GM19395 (cell line): ENCODE measurements at regions not wholly inside any gene's neighbourhood (a gene's known extent, or its start where the extent isn't known, plus 50 kb on each side); places are given as distances from the start of the nearest gene placed in this dataset.
"Not testable (repeated sequence)": the region's sequence is repeated elsewhere in the genome, so short reads cannot be mapped to it uniquely, and the experiment has no call there.

Source experiments
- ATAC-seq: cut with Tn5 transposase; IDR thresholded peaks from one replicate; pipeline ENCODE4 v1.9.1; 2021; ENCODE audit warnings: mild to moderate bottlenecking, moderate library complexity; ENCODE audit not compliant: unreplicated experiment

DNA sequence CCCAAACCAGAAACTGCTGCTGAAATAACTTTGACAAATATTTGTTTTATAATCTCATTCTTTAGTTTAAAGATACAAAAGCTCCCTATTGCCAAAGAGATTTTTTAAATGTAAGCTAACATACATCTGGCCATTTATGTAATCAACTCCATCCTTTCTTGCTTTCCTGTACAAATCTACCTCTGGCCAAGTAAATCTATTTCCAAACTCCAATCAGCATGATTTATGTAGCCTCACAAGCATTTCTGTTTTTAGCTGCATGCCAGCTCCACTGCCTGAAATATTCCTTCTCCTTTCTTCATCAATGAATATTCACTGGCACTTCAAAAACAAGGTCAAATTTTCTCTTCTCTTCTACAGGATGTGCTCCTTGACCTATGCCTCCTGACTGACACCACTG lies 80.0 kb downstream of the SHOX2 start:
- ATAC-seq: no peak

DNA sequence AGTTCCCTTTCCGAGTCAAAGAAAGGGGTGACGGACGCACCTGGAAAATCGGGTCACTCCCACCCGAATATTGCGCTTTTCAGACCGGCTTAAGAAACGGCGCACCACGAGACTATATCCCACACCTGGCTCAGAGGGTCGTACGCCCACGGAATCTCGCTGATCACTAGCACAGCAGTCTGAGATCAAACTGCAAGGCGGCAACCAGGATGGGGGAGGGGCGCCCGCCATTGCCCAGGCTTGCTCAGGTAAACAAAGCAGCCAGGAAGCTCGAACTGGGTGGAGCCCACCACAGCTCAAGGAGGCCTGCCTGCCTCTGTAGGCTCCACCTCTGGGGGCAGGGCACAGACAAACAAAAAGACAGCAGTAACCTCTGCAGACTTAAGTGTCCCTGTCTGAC lies 86.3 kb downstream of the SHOX2 start:
- not testable (repeated sequence) for ATAC-seq

DNA sequence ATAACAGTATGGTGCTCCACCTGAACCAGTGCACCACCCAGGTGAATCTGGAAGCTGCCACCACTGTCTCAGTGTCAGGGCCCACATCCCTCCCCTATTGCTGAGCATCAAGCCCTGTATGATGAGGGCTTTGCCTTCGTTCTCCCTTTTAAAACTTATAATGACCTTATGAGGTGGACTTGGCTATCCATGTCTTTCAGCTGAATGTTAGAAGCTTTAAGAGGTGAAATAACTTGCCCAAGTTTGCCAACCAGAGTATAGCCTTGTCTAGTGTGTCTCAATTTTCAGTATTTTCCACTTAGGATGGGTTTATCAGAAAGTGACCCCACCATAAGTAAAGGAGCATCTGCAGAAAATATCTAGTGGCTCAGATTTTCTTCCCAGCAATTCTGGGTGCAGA lies 87.8 kb downstream of the SHOX2 start:
- ATAC-seq: no peak

DNA sequence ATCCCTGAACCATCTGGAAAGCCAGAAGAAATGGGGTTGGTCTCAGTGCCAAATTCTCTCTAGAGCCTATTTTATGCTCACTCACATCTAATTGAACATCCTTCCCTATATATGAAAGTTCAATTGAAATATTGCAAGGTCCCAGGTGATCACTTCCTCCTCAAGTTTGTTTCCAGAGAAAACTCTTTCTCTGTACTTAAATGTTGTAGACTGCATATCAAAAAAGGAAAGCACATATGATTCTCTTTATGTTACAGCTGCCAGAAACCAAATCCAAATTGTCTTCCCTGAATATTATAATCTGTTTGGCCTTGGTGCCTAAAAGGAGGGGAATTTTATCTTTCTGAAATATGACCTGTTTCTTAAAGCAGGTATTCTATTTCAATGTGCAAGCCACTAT lies 93.3 kb downstream of the SHOX2 start:
- ATAC-seq: no peak

DNA sequence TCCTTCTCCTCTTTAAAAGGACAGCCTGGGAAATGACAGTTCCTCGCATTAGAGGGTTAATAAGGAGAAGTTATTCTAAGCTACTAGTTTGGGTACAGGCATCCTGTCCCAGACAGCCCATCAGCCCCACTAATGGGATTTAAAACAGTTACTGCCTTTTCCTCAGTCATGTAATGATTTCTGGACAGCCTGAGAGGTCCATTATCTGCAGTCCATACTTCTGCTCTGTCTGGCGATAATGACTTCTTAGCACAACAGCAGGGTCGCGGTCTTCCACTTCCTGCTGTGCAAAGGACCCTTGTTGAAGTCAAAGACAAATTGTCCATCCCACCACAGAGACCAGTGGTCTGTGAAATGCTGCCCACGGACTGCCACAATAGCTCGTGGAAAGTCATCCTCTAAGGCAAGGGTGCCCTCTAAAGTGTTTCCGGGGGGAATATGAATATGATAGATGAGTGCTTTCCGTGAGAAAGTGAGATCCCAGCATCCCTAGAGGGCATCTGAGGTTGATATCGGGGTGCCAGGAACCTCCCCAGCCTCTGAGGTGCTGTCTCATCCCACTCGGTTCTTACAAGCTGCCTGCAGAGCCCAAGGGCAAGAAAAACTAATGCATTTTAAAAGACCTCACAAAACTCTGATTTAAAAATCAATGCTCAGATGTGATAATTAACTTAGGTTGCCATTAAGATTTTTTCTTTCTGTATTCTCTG lies 100.7 kb downstream of the SHOX2 start:
- no peak for ATAC-seq

DNA sequence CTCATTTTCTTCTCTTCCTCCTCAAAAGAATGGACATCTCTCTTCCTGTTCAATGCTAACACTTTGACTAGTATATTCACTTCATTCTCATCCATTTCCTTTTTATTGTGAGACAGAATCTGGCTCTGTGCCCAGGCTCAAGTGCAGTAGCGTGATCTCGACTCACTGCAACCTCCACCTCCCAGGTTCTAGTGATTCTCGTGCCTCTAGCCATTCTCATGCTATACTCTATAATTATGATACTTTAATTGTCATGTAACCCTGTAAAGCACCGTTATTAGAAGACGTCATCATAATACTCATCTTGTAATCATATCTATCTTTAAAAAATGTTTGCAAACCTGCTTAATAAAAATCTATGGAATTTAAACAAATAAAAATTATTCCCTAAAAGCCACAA lies 107.0 kb downstream of the SHOX2 start:
- ATAC-seq: no peak

DNA sequence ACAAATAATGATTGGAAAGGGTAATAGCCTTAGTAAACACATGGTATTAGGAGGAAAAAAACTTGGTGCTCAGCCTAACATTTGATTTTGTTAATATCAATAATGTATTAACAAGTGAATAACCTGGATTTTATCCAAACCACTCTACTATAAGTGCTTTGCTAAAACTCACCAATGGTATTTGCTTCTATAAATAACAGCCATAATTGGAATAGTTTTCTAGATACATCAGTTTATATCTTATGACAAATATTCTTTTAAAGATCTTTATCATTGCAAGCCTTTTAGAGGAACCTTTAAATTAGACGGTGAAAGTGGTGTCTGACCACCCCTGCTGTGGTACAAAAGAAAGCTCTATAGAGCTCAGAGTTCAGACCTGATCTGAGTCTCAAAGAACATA lies 123.9 kb downstream of the SHOX2 start:
- ATAC-seq: no peak

DNA sequence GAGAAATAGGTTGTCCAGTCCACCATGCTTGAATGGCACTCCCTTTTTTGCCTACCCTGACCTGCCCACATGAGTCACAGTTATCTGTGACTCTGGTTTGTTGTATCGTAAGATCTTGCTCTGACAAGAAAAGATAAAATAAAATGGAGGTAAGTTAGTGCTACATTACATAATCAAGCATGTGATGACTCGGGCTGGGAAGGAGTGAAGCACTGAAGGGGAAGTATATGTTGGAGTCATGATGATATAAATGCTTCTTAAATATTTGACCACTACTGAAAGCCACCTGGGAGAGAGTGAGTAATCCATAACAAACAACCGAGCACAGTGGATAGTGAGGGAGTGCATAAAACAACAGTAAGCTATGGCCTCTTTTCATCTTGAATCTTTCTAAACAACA lies 124.4 kb downstream of the SHOX2 start:
- no peak for ATAC-seq

DNA sequence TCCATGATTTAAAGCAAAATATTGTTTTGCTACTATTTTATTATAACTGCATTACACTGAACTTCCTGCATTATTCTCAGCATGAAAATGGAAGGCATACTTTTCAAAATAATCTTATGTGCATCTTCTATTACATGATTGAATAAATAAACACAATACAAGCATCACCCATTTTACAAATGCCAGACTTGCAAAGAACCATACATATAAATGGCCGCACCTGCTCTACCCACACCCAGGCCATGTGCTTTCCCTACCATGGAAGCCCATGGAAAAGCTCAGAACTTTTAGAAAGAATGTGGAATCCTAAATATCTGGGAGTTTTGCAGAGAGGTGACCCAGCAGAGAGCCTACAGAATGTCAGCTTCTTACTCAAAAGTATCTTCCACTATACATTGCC lies 127.2 kb downstream of the SHOX2 start:
- ATAC-seq: no peak

DNA sequence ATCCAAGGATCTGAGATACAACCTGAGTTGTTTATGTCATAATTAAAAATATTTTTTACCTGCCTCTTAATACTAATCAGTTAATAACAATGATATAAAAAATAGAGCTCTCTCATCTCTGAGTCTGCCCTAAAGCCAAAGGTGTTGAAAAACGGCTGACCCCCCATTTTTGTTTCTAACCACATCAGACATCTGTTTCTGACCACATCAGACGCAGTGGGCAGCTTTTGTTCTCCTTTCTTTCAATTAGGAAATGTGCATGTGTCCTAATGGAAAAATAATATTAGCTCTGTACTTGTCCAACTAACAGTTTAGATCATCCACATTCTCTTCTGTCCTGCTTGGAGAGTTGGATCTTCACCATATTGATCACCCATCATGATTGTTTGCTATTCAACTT lies 144.6 kb downstream of the SHOX2 start:
- ATAC-seq: no peak

DNA sequence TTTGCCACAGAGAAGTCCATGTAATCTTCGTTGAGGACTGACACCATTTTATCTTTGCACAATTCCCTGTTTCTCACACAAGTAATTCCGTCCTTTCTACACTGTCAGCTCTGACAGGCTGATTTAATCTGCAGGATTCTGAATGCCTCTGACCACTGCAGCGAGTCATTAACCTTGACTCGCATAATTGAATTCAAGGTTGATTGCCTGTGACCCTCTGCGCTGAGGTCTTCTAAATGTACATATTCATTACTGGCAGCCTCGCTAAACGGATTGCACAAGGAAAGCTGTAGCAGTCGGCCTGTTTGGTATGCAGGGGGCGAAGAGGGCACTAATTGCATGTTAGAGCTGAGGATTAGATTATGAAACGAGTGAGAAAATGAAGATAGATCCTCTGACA lies 147.8 kb downstream of the SHOX2 start:
- no peak for ATAC-seq

DNA sequence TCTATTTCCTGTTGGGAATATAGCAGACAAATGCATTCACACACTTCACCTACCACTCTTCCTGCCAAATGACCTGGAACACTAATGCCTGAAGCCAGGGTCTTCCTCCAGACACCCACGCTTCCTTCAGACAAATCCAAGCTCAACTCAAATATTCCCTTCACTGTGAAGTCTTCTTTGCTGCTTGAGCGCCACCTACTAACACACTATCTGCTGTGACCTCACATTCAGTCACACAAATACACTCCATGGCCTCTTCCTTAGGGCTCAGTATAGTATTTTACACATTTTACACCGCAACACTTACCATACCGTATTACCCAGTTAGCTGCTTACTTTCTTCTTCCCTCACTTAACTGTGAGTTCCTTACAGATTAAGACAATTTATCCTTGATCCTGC lies 149.4 kb downstream of the SHOX2 start:
- no peak for ATAC-seq

DNA sequence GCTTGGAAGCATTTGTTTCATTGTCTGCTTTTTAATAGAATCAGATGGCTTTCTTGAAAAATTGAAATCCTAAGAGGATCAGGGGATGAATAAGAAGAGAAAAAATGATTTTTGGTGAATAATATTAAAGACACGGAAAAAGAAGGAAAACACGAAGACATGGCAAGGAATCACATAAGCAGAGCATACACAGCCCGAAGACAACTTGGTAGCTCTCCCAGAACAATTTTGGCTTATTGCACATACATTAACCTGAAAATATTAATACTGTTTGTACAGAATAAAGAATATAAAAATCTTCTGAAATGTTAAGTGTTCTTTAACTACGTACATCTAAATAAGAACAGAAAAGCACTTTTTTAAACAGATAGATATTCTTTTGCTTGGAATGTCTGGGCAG lies 150.0 kb downstream of the SHOX2 start:
- ATAC-seq: no peak

DNA sequence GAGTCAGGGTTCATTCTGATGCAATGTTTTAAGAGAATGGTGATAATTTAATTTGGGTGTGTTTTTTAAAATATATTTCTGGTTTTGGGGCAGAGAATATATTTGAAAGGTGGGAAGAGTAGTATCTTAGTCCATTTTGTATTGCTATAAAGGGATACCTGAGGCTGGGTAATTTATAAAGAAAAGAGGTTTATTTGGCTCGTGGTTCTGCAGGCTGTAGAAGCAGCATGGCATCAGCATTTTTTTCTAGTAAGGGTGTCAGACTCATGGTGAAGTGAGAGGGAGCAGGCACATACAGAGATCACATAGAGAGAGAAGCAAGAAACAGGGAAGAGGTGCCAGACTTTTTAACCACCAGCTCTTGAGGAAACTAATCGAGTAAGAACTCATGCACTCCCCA lies 152.7 kb downstream of the SHOX2 start:
- no peak for ATAC-seq

DNA sequence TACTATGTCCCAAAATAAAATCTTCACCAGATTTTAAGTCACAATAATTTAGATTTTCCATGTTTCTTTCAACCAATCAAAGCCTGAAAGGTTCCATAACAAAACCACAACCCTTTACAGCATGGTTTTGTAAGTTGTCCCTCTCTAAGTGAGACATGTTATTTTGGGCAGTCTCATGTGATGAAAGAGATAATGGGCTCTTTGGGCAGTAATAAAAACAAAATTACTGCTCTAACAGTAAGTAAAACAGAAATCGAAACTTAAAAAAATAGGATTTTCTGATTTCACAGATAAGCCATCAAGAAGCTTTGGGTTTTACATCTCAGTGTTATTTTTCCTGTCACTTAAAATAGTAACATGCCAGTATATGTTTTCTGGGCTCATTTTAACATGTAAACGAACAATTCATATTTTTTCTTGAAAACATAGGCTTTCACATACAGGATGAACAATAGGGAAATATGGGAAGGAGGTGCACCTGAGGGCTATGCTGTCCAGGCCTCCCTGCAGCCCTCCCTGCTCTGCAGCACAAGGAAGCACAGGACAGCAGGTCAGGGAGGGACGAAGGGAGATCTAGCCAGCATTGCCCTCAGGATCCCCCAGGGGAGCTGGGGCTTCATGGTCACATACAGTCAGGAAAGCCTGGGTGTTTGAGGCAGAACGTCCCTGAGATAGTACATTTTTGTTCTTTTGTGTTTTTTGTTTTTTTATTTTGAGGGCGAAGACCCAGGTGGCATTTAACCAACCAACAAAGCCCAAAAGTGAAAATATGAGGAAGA lies 157.4 kb downstream of the SHOX2 start:
- ATAC-seq: no peak

DNA sequence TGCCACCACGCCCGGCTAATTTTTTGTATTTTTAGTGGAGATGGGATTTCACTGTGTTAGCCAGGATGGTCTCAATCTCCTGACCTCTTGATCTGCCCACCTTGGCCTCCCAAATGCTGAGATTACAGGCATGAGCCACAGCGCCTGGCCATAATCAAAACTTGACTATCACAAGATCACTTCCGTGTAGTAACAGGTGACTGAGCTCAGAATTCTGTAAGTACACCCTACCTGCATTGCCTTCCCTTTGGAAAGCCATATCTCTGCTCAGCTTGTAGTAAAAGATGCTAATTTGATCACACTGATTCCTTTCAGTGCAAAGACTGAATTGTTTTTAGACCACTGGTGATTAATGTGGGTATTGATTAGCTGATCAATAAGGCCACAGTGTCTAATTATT lies 167.1 kb downstream of the SHOX2 start:
- no peak for ATAC-seq

DNA sequence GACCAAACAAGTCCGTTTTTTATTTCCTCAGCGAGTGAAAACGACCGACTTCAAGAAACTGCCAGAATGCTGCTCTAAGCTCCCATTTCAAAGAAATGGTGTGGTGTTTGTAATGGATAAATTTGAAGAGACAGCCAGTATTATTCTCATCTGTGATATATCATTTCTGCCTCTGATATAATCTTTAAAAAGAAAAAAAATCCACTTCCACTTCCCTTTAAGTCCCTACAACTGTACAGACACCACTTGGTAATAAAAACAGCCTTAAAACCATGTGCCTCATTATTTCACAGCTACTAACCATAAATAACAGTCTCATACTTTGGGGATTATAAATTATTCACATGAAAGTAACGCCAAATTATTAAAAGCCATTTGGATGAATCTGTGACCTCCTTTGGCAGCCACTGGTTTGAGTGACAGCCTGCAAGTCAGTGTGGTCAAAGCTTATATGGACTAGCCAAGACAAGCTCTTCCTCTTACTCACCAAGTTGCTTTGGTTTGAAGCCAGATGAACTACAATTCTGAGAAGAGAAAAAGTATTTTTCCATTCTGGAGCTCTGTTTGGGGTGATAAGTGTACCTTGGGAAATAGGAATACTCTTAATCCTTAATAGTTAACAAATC lies 168.0 kb downstream of the SHOX2 start:
- ATAC-seq: no peak

DNA sequence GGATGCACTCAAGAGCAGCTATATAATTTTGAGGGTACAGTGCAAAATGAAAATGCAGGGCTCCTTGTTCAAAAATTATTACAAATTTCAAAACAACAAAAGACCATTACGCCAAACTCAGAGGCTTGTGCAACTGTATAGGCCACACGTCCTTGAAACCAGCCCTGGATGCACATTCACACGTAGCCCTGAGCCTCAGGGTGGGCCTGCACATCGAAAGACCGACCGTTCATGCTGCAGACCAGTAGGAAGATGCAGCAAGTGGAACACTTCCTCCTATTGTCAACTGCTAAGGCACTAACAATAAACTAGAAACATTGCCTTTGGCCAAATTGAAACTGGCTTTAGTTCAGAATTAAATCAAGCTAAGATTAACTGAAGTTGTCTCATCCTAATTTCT lies 174.7 kb downstream of the SHOX2 start:
- ATAC-seq: no peak

DNA sequence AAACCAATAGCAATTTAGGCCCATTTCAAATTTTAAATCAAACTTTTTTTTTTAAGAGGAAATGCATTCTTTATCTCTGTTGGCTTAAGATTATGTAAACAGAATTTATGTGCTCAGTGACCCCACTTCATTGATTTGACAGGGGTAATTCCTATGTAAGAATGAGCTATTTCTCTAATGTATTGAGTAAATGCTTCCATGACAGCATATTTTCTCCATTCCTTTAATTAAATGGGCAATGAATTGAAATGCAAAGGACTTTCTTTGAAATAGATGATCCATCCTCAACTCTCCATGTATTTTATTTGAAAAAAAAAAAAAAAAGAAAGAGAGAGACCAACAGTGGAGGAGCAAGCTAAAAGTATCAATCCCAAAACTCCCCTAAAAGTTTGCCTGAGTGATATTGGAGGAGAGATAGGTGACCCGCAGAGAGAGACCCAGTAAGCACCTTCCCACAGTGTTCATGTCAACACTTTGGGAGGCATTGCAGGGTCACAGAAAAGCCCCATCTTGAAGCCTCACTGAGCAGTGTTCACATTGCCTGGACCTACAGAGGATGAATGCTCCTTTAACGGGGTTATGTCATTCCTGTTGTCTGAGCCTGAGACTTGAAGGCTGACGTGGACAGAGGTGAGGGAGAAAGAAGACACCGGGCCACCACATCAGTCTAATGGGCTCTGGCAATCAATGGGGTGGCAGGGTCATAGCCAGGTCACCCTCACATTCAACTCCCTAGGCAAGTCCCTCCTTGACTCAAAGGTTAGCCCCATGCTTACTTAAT lies 176.0 kb downstream of the SHOX2 start:
- no peak for ATAC-seq

DNA sequence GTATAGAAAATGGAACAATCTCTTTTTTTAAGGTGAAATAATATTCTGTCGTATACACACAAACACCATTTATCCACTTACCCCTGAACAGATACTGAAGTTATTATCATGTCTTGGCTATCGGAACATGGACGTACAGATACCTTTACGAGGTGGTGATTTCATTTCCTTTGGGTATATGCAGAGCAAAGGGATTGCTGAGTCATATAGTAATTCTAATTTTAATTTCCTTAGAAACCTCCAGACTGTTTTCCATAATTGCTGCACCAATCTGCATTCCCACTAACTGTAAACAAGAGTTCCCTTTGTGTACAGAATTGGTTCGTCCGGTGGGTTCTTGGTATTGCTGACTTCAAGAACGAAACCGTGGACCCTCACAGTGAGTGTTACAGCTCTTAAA lies 179.4 kb downstream of the SHOX2 start:
- no peak for ATAC-seq

DNA sequence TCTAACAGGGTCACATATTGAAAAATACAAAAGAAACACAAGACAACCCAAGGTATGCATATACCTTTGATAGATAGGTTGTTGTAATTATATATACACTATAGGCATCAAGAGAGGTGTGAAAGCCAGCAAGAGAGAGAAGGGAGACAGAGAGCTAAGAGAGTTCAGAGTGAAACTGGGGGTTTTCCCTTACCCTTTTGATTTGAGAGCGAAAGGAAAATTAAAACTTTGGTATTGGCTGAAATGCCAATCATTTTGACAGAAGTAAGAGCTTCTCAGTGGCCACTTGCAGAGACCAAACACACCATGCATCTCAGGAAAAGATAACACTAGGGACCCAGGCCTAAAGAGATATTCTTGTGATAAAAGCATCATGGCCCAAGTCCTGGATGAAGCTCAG lies 183.6 kb downstream of the SHOX2 start:
- ATAC-seq: no peak
